ENCODE measurements at regions not wholly inside any gene's neighbourhood (a gene's known extent, or its start where the extent isn't known, plus 50 kb on each side); places are given as distances from the start of the nearest gene placed in this dataset.

- H3K23ac ChIP-seq (ENCODE audit: low read length) = no peak overlapping the region
- no peaks in the 10 kb centered on the region for H3K36me3 ChIP-seq (ENCODE audit: control insufficient read depth in 1 of 2, insufficient read depth in 2 of 2, low read length in 2 of 2)
- no peak for DNase-seq
- H3K79me2 ChIP-seq (ENCODE audit: control insufficient read depth, insufficient read depth, low read length, poor library complexity) = no peaks in the 10 kb centered on the region
- no peak overlapping the region for H3K4ac ChIP-seq (ENCODE audit: low read depth, low read length)
- no peak overlapping the region for H4K12ac ChIP-seq (ENCODE audit: low read depth, low read length)
- no peak overlapping the region for H3K4me2 ChIP-seq (ENCODE audit: low read length)
- H3K9me3 ChIP-seq (ENCODE audit: insufficient read depth, low read depth, low read length) = no peaks in the 10 kb centered on the region
- H2BK120ac ChIP-seq (ENCODE audit: insufficient read depth, low read length, poor library complexity) = no peak overlapping the region
- no peak overlapping the region for H4K91ac ChIP-seq (ENCODE audit: low read depth, low read length)
- H2BK5ac ChIP-seq (ENCODE audit: low read depth, low read length, poor library complexity) = no peak overlapping the region
- H3K27ac ChIP-seq (ENCODE audit: low read depth, low read length) = no peak overlapping the region
- H4K8ac ChIP-seq (ENCODE audit: low read depth, low read length) = no peak overlapping the region
- no CpG with 5 or more reads among the region's 7 CpGs for WGBS (ENCODE audit: extremely low coverage, insufficient coverage, insufficient read length)
- H3K27me3 ChIP-seq (ENCODE audit: insufficient read depth, low read length) = no peaks in the 10 kb centered on the region
- no peak overlapping the region for H3K18ac ChIP-seq (ENCODE audit: low read length)
- no peaks in the 10 kb centered on the region for H3K4me1 ChIP-seq (ENCODE audit: control insufficient read depth in 1 of 2, insufficient read depth in 2 of 2, low read length in 2 of 2)
- H2BK12ac ChIP-seq (ENCODE audit: low read length) = no peak overlapping the region
- no peak overlapping the region for H2AFZ ChIP-seq (ENCODE audit: insufficient read depth, low read length, poor library complexity)
- no peak overlapping the region for H2AK5ac ChIP-seq (ENCODE audit: low read length)
- H3K14ac ChIP-seq (ENCODE audit: low read length) = no peak overlapping the region
- H3K9ac ChIP-seq (ENCODE audit: low read length) = no peak overlapping the region
- no peak overlapping the region for H3K4me3 ChIP-seq (ENCODE audit: low read depth, low read length)
- H3K79me1 ChIP-seq (ENCODE audit: low read length) = no peaks in the 10 kb centered on the region
Observed at GRCh38 chr13:72427757-72428528, 299.5 kb downstream of the MZT1 start.

GRCh38 chr13:72424059-72424458 is 303.4 kb downstream of the MZT1 start:
- Histone ChIP-seq H3K14ac (ENCODE audit: low read length) (no peak overlapping the region), H3K79me1 (ENCODE audit: low read length) (no peaks in the 10 kb centered on the region), H3K4me3 (ENCODE audit: low read depth, low read length) (no peak overlapping the region), H3K36me3 (ENCODE audit: control insufficient read depth in 1 of 2, insufficient read depth in 2 of 2, low read length in 2 of 2) (no peaks in the 10 kb centered on the region), H3K18ac (ENCODE audit: low read length) (no peak overlapping the region), H4K12ac (ENCODE audit: low read depth, low read length) (no peak overlapping the region), H2AFZ (ENCODE audit: insufficient read depth, low read length, poor library complexity) (no peak overlapping the region), H3K9ac (ENCODE audit: low read length) (no peak overlapping the region), H3K79me2 (ENCODE audit: control insufficient read depth, insufficient read depth, low read length, poor library complexity) (no peaks in the 10 kb centered on the region), H3K4ac (ENCODE audit: low read depth, low read length) (no peak overlapping the region), H2BK12ac (ENCODE audit: low read length) (no peak overlapping the region), H2BK120ac (ENCODE audit: insufficient read depth, low read length, poor library complexity) (no peak overlapping the region), H3K4me1 (ENCODE audit: control insufficient read depth in 1 of 2, insufficient read depth in 2 of 2, low read length in 2 of 2) (no peaks in the 10 kb centered on the region), H3K27ac (ENCODE audit: low read depth, low read length) (no peak overlapping the region), H3K23ac (ENCODE audit: low read length) (no peak overlapping the region), H4K8ac (ENCODE audit: low read depth, low read length) (no peak overlapping the region), H3K27me3 (ENCODE audit: insufficient read depth, low read length) (no peaks in the 10 kb centered on the region), H4K91ac (ENCODE audit: low read depth, low read length) (no peak overlapping the region), H2BK5ac (ENCODE audit: low read depth, low read length, poor library complexity) (no peak overlapping the region), H2AK5ac (ENCODE audit: low read length) (no peak overlapping the region), H3K4me2 (ENCODE audit: low read length) (no peak overlapping the region), H3K9me3 (ENCODE audit: insufficient read depth, low read depth, low read length) (no peaks in the 10 kb centered on the region)
- no peak for DNase-seq
- WGBS (ENCODE audit: extremely low coverage, insufficient coverage, insufficient read length) = no CpG with 5 or more reads among the region's 2 CpGs

GRCh38 chr13:72415817-72416216 is 311.6 kb downstream of the MZT1 start:
- no peaks in the 10 kb centered on the region for H3K27me3 ChIP-seq (ENCODE audit: insufficient read depth, low read length)
- H4K8ac ChIP-seq (ENCODE audit: low read depth, low read length) = no peak overlapping the region
- H3K4me1 ChIP-seq (ENCODE audit: control insufficient read depth in 1 of 2, insufficient read depth in 2 of 2, low read length in 2 of 2) = no peaks in the 10 kb centered on the region
- no peak for DNase-seq
- H4K91ac ChIP-seq (ENCODE audit: low read depth, low read length) = no peak overlapping the region
- no peak overlapping the region for H3K4ac ChIP-seq (ENCODE audit: low read depth, low read length)
- H3K14ac ChIP-seq (ENCODE audit: low read length) = no peak overlapping the region
- no CpG with 5 or more reads among the region's 3 CpGs for WGBS (ENCODE audit: extremely low coverage, insufficient coverage, insufficient read length)
- H3K4me2 ChIP-seq (ENCODE audit: low read length) = no peak overlapping the region
- no peak overlapping the region for H2BK5ac ChIP-seq (ENCODE audit: low read depth, low read length, poor library complexity)
- no peak overlapping the region for H3K27ac ChIP-seq (ENCODE audit: low read depth, low read length)
- H3K23ac ChIP-seq (ENCODE audit: low read length) = no peak overlapping the region
- H3K9me3 ChIP-seq (ENCODE audit: insufficient read depth, low read depth, low read length) = no peaks in the 10 kb centered on the region
- H3K18ac ChIP-seq (ENCODE audit: low read length) = no peak overlapping the region
- H3K79me2 ChIP-seq (ENCODE audit: control insufficient read depth, insufficient read depth, low read length, poor library complexity) = no peaks in the 10 kb centered on the region
- no peak overlapping the region for H3K4me3 ChIP-seq (ENCODE audit: low read depth, low read length)
- no peaks in the 10 kb centered on the region for H3K36me3 ChIP-seq (ENCODE audit: control insufficient read depth in 1 of 2, insufficient read depth in 2 of 2, low read length in 2 of 2)
- H2AFZ ChIP-seq (ENCODE audit: insufficient read depth, low read length, poor library complexity) = no peak overlapping the region
- H2AK5ac ChIP-seq (ENCODE audit: low read length) = no peak overlapping the region
- H4K12ac ChIP-seq (ENCODE audit: low read depth, low read length) = no peak overlapping the region
- H2BK120ac ChIP-seq (ENCODE audit: insufficient read depth, low read length, poor library complexity) = no peak overlapping the region
- H3K79me1 ChIP-seq (ENCODE audit: low read length) = no peaks in the 10 kb centered on the region
- no peak overlapping the region for H2BK12ac ChIP-seq (ENCODE audit: low read length)
- no peak overlapping the region for H3K9ac ChIP-seq (ENCODE audit: low read length)

GRCh38 chr13:72412481-72412880 is 314.9 kb downstream of the MZT1 start:
- no CpG with 5 or more reads among the region's 2 CpGs for WGBS (ENCODE audit: extremely low coverage, insufficient coverage, insufficient read length)
- H3K79me2 ChIP-seq (ENCODE audit: control insufficient read depth, insufficient read depth, low read length, poor library complexity) = no peaks in the 10 kb centered on the region

More at GRCh38 chr13:72412481-72412880, 314.9 kb downstream of the MZT1 start:
- Histone ChIP-seq H4K12ac (ENCODE audit: low read depth, low read length) (no peak overlapping the region), H3K9me3 (ENCODE audit: insufficient read depth, low read depth, low read length) (no peaks in the 10 kb centered on the region), H3K18ac (ENCODE audit: low read length) (no peak overlapping the region), H4K8ac (ENCODE audit: low read depth, low read length) (no peak overlapping the region), H3K27me3 (ENCODE audit: insufficient read depth, low read length) (no peaks in the 10 kb centered on the region), H3K79me1 (ENCODE audit: low read length) (no peaks in the 10 kb centered on the region), H3K36me3 (ENCODE audit: control insufficient read depth in 1 of 2, insufficient read depth in 2 of 2, low read length in 2 of 2) (no peaks in the 10 kb centered on the region), H3K23ac (ENCODE audit: low read length) (no peak overlapping the region), H3K27ac (ENCODE audit: low read depth, low read length) (no peak overlapping the region), H2AK5ac (ENCODE audit: low read length) (no peak overlapping the region), H2BK12ac (ENCODE audit: low read length) (no peak overlapping the region), H4K91ac (ENCODE audit: low read depth, low read length) (no peak overlapping the region), H3K9ac (ENCODE audit: low read length) (no peak overlapping the region), H3K14ac (ENCODE audit: low read length) (no peak overlapping the region), H2BK120ac (ENCODE audit: insufficient read depth, low read length, poor library complexity) (no peak overlapping the region), H2AFZ (ENCODE audit: insufficient read depth, low read length, poor library complexity) (no peak overlapping the region), H3K4me3 (ENCODE audit: low read depth, low read length) (no peak overlapping the region), H3K4me2 (ENCODE audit: low read length) (no peak overlapping the region), H2BK5ac (ENCODE audit: low read depth, low read length, poor library complexity) (no peak overlapping the region), H3K4me1 (ENCODE audit: control insufficient read depth in 1 of 2, insufficient read depth in 2 of 2, low read length in 2 of 2) (no peaks in the 10 kb centered on the region), H3K4ac (ENCODE audit: low read depth, low read length) (no peak overlapping the region)
- DNase-seq = no peak
